NOMO-1 (cell line): ENCODE measurements at regions not wholly inside any gene's neighbourhood (a gene's known extent, or its start where the extent isn't known, plus 50 kb on each side); places are given as distances from the start of the nearest gene placed in this dataset.

Source experiments
- DNase-seq, 2 experiments: peaks; one replicate each; lab custom pipeline; 2025; ENCODE audit not compliant: unreplicated experiment in 2 of 2; lab: John Stamatoyannopoulos, UW

- DNase-seq, result no peak
These were observed 107.1 kb downstream of the LBH start for GRCh38 chr2:30338475-30338874.

DNA sequence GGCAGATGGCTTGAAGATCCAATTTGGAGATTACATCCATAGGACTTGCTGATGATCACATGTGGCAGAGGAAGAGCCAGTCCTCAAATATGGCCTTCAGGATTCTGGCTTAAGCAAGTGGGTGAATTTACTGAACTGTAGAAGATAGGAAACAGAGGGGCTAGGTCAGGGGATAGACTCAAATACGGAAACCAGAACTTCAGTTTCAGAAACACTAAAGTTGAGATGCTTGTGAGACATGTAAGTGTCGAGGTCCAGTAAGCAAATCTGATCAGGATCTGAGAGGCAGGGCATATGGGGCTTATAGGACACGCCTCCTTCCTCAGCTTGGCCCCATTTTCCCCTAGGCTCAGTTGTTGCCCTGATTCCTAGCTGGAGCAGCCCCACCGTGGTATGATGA lies 107.7 kb downstream of the LBH start:
- DNase-seq, result no peak

- DNase-seq, result no peak
These were observed 105.4 kb upstream of the LCLAT1 start for GRCh38 chr2:30341500-30342267.

DNA sequence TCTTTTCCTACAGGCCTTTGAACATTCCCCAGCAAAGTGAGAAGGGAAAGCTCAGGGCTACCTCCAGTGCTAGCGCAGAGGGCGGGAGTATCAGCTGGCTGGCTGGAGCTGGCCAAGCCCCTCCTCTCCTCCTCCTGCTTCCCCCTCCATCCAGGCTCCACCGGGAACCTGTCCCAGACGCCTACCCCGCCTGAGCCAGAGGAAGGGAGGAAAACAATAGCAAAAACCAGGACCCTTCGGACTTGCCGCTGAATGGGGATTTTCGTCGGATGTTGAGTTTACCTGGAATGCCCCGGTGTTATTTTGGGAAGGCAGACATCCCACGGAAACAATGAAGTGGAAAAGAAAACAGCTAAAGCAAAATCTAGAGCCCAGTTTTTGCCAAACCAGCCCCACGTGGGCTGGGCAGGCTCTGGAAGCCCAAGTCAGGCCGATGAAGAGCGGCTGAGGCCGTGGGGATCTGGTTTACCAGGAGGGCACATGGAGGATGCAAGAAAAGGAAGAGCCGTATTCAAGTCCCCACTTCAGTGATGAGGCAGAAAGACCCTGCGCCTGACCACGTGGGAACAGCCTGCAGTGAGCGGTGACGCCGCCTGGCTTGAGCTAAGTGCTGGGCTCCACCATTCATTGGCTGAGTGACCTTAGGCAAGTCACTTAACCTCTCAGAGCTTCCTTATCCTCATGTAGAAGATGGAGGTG lies 100.4 kb upstream of the LCLAT1 start:
- DNase-seq, result no peak

GRCh38 chr2:30348825-30349224 lies 98.2 kb upstream of the LCLAT1 start:
- no peak for DNase-seq

DNA sequence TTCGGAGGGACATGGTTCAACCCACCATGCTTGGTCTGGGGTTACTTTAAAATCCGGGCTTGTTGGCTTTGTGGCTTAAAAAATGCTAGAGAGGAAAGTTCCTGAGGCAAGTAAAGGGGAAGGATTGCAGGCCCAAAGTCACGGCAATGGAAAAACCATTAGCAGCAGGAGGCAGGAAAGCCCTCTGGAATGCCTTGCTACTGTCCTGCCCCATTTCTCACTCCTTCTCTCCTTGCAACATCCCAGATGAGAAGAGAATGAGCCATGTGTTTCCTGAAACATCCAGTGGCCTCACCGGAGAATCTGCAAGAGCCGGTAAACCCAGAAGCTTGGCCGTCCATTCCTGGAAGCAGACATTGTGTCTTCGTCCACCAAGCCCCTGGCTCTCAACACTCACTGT lies 97.4 kb upstream of the LCLAT1 start:
- DNase-seq, result no peak

DNA sequence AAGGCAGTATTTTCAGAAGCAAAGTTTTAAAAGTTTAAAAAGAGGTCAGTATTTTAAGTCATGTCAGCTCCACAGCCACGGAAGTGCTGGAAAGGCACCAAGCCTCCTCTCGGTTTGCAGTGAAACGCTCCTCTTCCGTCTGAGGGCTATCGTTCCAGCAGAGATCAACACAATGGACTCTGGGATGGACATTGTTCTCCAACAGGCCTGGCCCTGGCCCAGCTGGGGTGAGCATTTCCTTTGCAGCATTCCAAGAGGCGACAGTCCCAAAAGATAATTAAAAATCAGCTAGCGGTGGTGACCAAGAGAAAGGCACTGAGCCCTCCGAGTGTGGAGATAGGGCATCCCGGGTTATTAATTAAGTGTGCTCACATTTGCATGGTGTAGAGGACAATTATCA lies 95.9 kb upstream of the LCLAT1 start:
- DNase-seq, result no peak

DNA sequence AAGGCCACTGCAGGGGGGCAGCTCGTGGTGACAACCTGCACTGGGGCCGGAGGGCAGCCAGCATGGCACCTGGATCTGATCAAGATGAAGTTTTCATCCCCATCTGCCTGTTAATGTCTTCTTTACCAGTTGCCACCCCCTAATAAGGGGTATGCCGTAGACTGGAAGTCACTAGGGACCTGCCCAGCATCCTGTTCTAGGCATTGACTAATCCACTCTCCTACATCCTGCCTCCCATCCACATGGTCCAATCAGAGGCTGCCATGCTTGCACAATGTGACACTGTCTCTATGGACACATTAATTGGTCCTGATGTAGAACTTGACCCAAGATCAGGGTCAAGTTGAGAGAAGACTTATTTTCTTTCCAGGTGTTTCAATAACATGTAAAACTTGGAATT lies 95.1 kb upstream of the LCLAT1 start:
- DNase-seq, result no peak

GRCh38 chr2:30354150-30354549 lies 92.9 kb upstream of the LCLAT1 start:
- no peak for DNase-seq

- no peak for DNase-seq
These were observed 92.4 kb upstream of the LCLAT1 start for GRCh38 chr2:30354621-30355020.

DNA sequence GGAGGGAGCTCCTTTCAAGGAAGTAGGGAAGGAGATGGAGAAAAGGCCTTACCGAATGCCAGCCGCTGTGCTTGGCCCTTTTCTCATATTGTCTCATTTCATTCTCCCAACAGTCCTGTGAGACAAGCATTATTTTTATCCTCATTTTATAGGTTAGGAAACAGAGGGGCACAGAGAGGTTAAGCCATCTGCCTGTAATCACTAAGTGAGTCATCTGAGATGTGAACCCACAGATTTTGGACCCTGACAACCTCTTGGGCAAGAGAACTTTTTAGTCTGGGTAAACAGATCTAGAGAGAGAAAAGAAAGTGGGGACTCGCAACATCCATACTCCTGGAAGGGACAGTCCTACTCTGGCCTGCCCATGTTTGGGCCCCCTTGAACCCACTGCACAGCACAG lies 91.7 kb upstream of the LCLAT1 start:
- no peak for DNase-seq

DNA sequence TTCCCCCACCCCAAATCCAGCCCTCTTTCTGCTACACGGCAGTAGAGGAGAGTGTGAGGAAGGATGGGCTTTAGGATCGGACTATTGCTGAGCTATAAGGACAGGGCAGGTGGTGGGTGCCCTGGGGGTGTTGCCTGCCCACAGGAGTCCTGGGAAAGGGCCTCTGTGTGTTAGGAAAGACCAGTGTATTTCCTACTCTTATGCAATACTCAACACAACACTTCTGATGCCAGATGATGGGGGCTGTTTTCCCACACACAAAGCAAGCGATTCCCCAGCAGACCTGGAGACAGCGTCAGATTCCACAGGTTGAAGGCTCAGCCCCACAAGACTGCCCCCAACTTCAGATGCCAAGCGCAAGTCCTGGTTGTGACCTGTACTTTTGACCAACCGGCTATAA lies 91.0 kb upstream of the LCLAT1 start:
- DNase-seq, result no peak

GRCh38 chr2:30356776-30357175 lies 90.3 kb upstream of the LCLAT1 start:
- no peak for DNase-seq

DNA sequence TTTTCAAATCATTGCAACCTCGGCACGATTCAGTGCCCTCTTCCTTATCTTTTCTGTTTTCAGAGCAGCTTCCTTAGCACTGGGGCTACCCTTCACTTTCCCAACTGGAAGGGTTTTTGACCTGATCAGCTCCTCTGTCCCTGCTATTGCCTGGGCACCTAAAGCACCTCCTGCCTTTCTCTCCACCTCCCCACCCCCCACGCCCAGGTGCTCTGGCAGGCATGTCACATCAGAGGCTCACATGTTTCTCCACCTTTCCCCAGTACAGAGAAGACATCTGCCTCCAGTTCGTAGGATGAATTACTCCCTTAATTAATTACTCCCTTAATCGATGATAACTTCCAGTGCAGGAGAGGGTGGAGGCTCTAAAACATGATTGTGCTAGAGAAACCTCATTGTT lies 88.7 kb upstream of the LCLAT1 start:
- DNase-seq, result no peak

DNA sequence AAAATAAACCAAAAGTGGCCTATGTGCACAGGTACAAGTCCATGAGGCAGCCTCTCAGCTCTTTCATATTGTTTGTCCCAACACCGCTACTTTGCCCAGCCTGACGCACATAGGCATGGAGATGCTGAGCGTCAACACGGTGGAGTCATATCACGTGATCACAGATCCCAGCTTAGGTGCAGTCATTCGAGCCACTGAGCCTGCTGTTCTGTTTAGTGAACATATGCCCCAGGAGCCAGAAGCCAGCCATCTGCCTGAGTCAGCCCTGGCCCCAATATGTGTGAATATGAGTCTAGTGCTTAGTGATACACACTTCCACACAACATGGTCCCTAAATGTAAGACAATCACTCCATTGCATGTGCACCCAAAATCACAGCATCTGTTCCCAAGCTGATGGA lies 88.2 kb upstream of the LCLAT1 start:
- no peak for DNase-seq

DNA sequence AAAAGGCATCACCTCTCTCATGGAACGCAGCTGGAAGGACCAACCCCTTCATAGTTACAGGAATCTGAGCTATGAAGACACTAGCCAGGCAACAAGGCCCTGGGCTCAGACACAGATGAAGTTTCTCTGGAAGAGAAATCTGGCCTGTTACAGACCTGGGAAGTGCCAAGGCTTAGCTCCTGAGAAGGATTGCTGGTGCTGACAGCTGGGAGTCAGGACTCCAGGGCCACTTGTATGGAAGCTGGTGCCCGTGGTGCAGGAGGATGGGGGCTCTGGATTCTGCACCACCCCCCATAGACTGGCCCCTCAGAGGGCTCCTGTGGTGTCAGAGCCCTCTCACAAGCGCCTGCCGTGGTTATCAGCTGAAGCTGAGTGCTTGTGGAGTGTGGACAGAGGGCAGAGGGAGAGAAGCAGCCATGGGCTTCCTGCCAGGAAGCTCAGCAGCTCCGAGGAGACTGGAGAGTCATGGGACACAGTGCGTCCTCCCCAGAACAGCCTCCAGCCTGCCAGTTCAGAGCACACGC lies 87.3 kb upstream of the LCLAT1 start:
- no peak for DNase-seq

DNA sequence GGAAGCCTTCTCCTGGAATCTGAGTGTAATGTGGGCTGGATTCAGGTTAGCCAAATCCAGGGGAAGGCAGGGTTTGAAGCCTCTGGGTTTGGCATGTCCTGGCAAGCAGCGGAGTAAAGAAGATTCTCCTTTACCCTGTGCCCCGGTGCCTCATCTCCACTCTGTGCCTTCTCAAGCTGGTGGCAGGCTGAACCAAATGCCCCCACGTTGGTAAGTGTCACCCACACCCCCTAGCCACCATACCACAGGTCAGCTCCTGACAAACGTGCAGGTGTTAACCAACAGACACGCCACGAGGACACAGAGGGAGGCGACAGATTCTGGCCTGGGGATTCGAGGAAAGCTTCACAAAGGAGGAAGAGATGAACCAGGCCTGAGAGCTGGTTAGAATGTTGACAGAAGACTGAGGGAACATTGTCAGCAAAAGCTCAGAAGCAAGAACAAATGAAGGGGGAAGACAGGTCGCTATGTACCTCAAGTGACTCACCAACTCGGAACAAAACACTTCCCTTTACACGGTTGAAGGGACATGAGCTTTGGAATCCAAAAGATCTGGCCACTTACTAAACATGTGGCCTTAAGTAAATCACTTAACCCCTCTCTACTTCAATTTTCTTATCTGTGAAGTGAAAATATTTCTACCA lies 85.2 kb upstream of the LCLAT1 start:
- no peak for DNase-seq

DNA sequence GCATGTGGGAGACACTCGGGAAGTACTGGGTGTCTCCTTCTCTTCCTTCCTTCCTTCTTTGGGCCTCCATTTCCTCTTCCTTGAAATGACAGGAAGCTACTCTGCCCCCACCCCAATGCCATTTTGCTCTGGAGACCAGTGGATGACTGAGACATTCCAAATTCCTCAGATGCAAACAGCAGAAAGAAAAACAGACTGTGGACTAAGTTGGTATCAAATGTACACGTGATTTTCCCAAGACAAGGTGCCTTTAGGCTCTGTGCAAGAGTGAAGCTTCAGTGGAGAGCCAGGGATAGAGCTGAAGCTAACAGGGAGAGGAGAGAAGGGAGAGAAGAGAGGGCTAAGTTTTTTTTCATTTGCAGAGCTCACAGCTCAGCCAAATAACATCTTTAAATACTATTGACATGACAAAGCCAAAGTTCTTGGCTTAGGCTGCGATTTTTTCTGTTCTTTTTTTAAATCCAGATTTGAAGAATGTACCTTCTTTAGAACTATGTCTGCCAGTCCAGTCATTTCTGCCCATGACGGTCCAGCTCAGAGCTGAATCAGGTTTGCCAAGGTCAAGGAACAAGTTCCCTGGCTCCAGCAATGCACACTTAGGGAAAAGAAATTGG lies 84.5 kb upstream of the LCLAT1 start:
- DNase-seq, result no peak

- no peak for DNase-seq
These were observed 83.6 kb upstream of the LCLAT1 start for GRCh38 chr2:30363406-30363805.

GRCh38 chr2:30365201-30365600 lies 81.8 kb upstream of the LCLAT1 start:
- no peak for DNase-seq

DNA sequence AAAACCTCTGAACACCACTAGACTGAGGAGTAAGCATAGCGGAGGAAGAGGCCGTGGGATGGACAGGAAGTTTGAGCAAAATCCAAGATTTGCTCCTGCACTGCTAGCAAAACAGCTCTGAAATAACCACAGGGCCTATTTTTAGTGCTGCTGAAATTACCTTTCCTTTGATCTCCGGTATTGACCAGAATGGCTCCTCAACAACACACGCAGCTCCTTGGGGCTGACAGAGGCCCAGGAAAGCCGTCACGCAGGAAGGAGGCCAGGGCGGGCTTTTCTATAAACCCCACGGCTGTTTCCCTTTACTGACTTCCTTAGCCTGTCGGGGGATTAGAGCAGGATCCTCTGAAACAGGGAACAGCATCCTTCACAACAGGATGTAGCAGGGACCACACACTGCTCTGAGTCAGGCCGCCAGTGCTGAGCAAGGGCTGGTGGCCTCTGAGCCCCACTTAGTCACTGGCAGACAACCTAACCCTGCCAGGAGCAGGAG lies 80.8 kb upstream of the LCLAT1 start:
- DNase-seq, result no peak
